Common myeloid progenitor, CD34-positive (primary cell): ENCODE measurements at regions not wholly inside any gene's neighbourhood (a gene's known extent, or its start where the extent isn't known, plus 50 kb on each side); places are given as distances from the start of the nearest gene placed in this dataset.

Source experiments
- CTCF ChIA-PET: fragments of 350-600 bp; sonication (Branson Sonifier 250); formaldehyde crosslinking; loops from one replicate; lab custom pipeline; 2021; ENCODE audit warnings: antibody characterized with exemption; lab: Charles Lee
- POLR2A ChIA-PET: fragments of 350-600 bp; sonication (Branson Sonifier 250); formaldehyde crosslinking; loops from one replicate; lab custom pipeline; 2021; ENCODE audit warnings: antibody characterized with exemption; lab: Charles Lee
- DNase-seq, 3 donors: peaks; one replicate each; pipeline versions ENCODE4 v3.0.0 to v3.0.0-alpha.2; 2013
- H3K27ac ChIP-seq, 2 experiments: 1 replicate in 1 of 2; 2 replicates in 1 of 2; pipeline ENCODE4 v1.7.0; 2013; ENCODE audit warnings: inconsistent platforms in 2 of 2, low read length in 2 of 2, mild to moderate bottlenecking in 2 of 2, low read depth in 1 of 2, moderate library complexity in 1 of 2; ENCODE audit not compliant: severe bottlenecking in 2 of 2, insufficient read depth in 1 of 2, poor library complexity in 1 of 2
- H3K27me3 ChIP-seq, 5 experiments: replicated peaks in 2 of 5; 1 replicate in 3 of 5; 2 replicates in 2 of 5; pipeline versions ENCODE4 v1.6.1 to v1.7.0; 2013; ENCODE audit warnings: low read length in 4 of 5, mild to moderate bottlenecking in 2 of 5, moderate library complexity in 2 of 5, inconsistent platforms in 1 of 5; ENCODE audit not compliant: insufficient read depth in 5 of 5, control insufficient read depth in 4 of 5
- H3K36me3 ChIP-seq, 4 experiments: 1 replicate in 2 of 4; 2 replicates in 2 of 4; pipeline versions ENCODE4 v1.6.1 to v1.7.0; 2013; ENCODE audit warnings: low read length in 3 of 4, control low read depth in 1 of 4, mild to moderate bottlenecking in 1 of 4; ENCODE audit not compliant: control insufficient read depth in 4 of 4, insufficient read depth in 4 of 4
- H3K4me1 ChIP-seq, 4 experiments: 1 replicate in 3 of 4; 2 replicates in 1 of 4; pipeline versions ENCODE4 v1.6.1 to v1.7.1; 2013; ENCODE audit warnings: low read length in 3 of 4, mild to moderate bottlenecking in 3 of 4, control low read depth in 1 of 4, inconsistent platforms in 1 of 4, moderate library complexity in 1 of 4; ENCODE audit not compliant: control insufficient read depth in 4 of 4, insufficient read depth in 4 of 4; ENCODE audit errors: control extremely low read depth in 1 of 4
- H3K4me3 ChIP-seq, 7 experiments: 1 replicate in 4 of 7; 2 replicates in 3 of 7; pipeline versions ENCODE4 v1.5.1 to v1.7.0; 2013; ENCODE audit warnings: mild to moderate bottlenecking in 7 of 7, low read length in 6 of 7, moderate library complexity in 6 of 7, inconsistent platforms in 2 of 7, low read depth in 2 of 7, control low read depth in 1 of 7; ENCODE audit not compliant: insufficient read depth in 4 of 7, control insufficient read depth in 1 of 7; ENCODE audit errors: extremely low read depth in 1 of 7
- H3K9me3 ChIP-seq, 5 experiments: 1 replicate in 4 of 5; 2 replicates in 1 of 5; pipeline versions ENCODE4 v1.6.1 to v1.7.1; 2013; ENCODE audit warnings: low read length in 4 of 5, mild to moderate bottlenecking in 2 of 5, inconsistent platforms in 1 of 5, low read depth in 1 of 5, moderate library complexity in 1 of 5; ENCODE audit not compliant: control insufficient read depth in 4 of 5, insufficient read depth in 2 of 5; ENCODE audit errors: control extremely low read depth in 1 of 5
- WGBS: methylation state at CpG from one replicate; pipeline ENCODE4 v1.1.5; 2013; ENCODE audit not compliant: insufficient coverage; 5-methylcytosine and 5-hydroxymethylcytosine counted together

GRCh38 chr11:104327861-104328511 lies 164.0 kb upstream of the PDGFD start:
- ChIA-PET CTCF (no interaction called here), POLR2A (no interaction called here)
- Histone ChIP-seq H3K9me3 (no peaks in the 10 kb centered on the region), H3K27ac (no peak overlapping the region), H3K36me3 (no peaks in the 10 kb centered on the region), H3K27me3 (no peaks in the 10 kb centered on the region), H3K4me3 (no peak overlapping the region), H3K4me1 (no peaks in the 10 kb centered on the region)
- DNase-seq, result no peak
- WGBS, result 100% methylated on average over 5 of the region's 6 CpGs

- Histone ChIP-seq H3K27me3 (no peaks in the 10 kb centered on the region), H3K36me3 (no peaks in the 10 kb centered on the region), H3K4me1 (no peaks in the 10 kb centered on the region), H3K9me3 (no peaks in the 10 kb centered on the region), H3K27ac (no peak overlapping the region), H3K4me3 (no peak overlapping the region)
- no peak for DNase-seq
- POLR2A ChIA-PET, result no interaction called here
- no CpG with 5 or more reads among the region's 1 CpG for WGBS
- CTCF ChIA-PET, result no interaction called here
Observed at GRCh38 chr11:104325093-104325492, 161.1 kb upstream of the PDGFD start.

GRCh38 chr11:104324276-104324675 lies 160.3 kb upstream of the PDGFD start:
- ChIA-PET POLR2A (no interaction called here), CTCF (no interaction called here)
- no peaks in the 10 kb centered on the region for H3K27me3 ChIP-seq
- no peak for DNase-seq
- no peak overlapping the region for H3K4me3 ChIP-seq
- no CpG with 5 or more reads among the region's 1 CpG for WGBS
- no peaks in the 10 kb centered on the region for H3K36me3 ChIP-seq
- no peaks in the 10 kb centered on the region for H3K9me3 ChIP-seq
- H3K4me1 ChIP-seq, result no peaks in the 10 kb centered on the region
- no peak overlapping the region for H3K27ac ChIP-seq

- H3K9me3 ChIP-seq, result no peaks in the 10 kb centered on the region
- H3K4me3 ChIP-seq, result no peak overlapping the region
- no peak overlapping the region for H3K27ac ChIP-seq
- no peaks in the 10 kb centered on the region for H3K36me3 ChIP-seq
- ChIA-PET POLR2A (no interaction called here), CTCF (no interaction called here)
- no peaks in the 10 kb centered on the region for H3K4me1 ChIP-seq
- no peaks in the 10 kb centered on the region for H3K27me3 ChIP-seq
- 100% methylated on average over 2 of the region's 2 CpGs for WGBS
- no peak for DNase-seq
Observed at GRCh38 chr11:104323841-104324240, 159.9 kb upstream of the PDGFD start.

GRCh38 chr11:104322696-104323095 lies 158.7 kb upstream of the PDGFD start:
- POLR2A ChIA-PET, result no interaction called here
- no peaks in the 10 kb centered on the region for H3K4me1 ChIP-seq

GRCh38 chr11:104320956-104321355 lies 157.0 kb upstream of the PDGFD start:
- H3K9me3 ChIP-seq, result no peaks in the 10 kb centered on the region
- H3K27me3 ChIP-seq, result no peaks in the 10 kb centered on the region
- 100% methylated on average over 1 of the region's 1 CpG for WGBS
- no peaks in the 10 kb centered on the region for H3K4me1 ChIP-seq
- no peak overlapping the region for H3K4me3 ChIP-seq
- no peak for DNase-seq
- H3K36me3 ChIP-seq, result no peaks in the 10 kb centered on the region
- H3K27ac ChIP-seq, result no peak overlapping the region
- ChIA-PET POLR2A (no interaction called here), CTCF (interaction anchor here (0.5 kb wide), 1 partner anchor 118 kb away, joined by 3 read pairs; no protein-coding TSS in a partner anchor)

More at GRCh38 chr11:104322696-104323095, 158.7 kb upstream of the PDGFD start:
- H3K9me3 ChIP-seq, result no peaks in the 10 kb centered on the region
- H3K27ac ChIP-seq, result no peak overlapping the region
- no peak for DNase-seq
- WGBS, result 71% methylated on average over 1 of the region's 4 CpGs
- CTCF ChIA-PET, result no interaction called here
- no peaks in the 10 kb centered on the region for H3K36me3 ChIP-seq
- no peak overlapping the region for H3K4me3 ChIP-seq
- H3K27me3 ChIP-seq, result no peaks in the 10 kb centered on the region

- Histone ChIP-seq H3K27me3 (no peaks in the 10 kb centered on the region), H3K27ac (no peak overlapping the region), H3K4me3 (no peak overlapping the region), H3K4me1 (no peaks in the 10 kb centered on the region), H3K9me3 (no peaks in the 10 kb centered on the region), H3K36me3 (no peaks in the 10 kb centered on the region)
- ChIA-PET CTCF (no interaction called here), POLR2A (no interaction called here)
- no peak for DNase-seq
Observed at GRCh38 chr11:104320097-104320496, 156.2 kb upstream of the PDGFD start.
